Renal pelvis (tissue), 1 donor: ENCODE measurements at regions not wholly inside any gene's neighbourhood (a gene's known extent, or its start where the extent isn't known, plus 50 kb on each side); places are given as distances from the start of the nearest gene placed in this dataset.
"Not testable (repeated sequence)": the region's sequence is repeated elsewhere in the genome, so short reads cannot be mapped to it uniquely, and the experiment has no call there.

Source experiments
- DNase-seq: peaks from one replicate; pipeline ENCODE4 v3.0.0-alpha.2; 2013

GRCh38 chr3:176328666-176329065, 868.6 kb downstream of the TBL1XR1 start:
- DNase-seq, result no peak

GRCh38 chr3:176328198-176328597, 869.1 kb downstream of the TBL1XR1 start:
- no peak for DNase-seq

- not testable (repeated sequence) for DNase-seq
These were observed 870.3 kb downstream of the TBL1XR1 start for GRCh38 chr3:176326894-176327490.

- DNase-seq, result not testable (repeated sequence)
These were observed 875.8 kb downstream of the TBL1XR1 start for GRCh38 chr3:176321532-176321931.

- no peak for DNase-seq
These were observed 876.2 kb downstream of the TBL1XR1 start for GRCh38 chr3:176321099-176321498.

DNA sequence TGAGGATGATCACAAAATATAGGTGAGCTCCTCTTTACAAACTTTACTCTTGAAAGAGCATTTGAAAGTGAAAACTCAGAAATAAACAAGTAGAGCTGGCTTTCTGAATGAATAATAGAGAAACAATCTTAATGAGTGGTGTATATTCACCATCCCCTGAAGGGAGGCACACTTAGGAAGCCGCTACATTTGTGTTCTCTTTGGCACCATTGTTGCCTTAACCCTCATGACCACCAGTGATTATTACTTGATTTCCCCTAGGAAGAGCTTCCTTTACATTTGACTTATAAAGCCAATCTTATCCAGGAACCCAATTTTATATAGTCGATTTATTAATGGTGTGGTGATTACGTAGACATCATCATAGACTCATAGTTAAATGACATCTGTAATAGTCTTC, 883.9 kb downstream of the TBL1XR1 start:
- DNase-seq, result no peak

DNA sequence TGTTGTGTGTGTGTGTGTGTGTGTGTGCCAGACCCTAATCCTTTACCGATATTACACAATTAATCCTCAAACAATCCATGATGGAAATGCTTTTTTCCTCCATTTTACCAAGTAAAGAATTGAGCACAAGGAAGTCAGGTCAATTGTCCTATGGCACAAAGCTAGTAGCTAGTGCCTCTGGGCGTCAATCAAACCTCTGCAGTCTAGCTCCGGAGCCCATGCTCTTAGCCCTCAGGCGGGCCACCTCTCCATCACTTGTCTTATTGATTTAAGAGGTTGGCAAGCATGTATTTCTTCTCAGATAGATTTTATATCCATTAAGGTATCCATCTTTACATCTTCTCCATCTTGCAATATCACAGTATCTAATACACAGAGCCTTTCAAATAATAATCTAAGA, 886.6 kb downstream of the TBL1XR1 start:
- no peak for DNase-seq

DNA sequence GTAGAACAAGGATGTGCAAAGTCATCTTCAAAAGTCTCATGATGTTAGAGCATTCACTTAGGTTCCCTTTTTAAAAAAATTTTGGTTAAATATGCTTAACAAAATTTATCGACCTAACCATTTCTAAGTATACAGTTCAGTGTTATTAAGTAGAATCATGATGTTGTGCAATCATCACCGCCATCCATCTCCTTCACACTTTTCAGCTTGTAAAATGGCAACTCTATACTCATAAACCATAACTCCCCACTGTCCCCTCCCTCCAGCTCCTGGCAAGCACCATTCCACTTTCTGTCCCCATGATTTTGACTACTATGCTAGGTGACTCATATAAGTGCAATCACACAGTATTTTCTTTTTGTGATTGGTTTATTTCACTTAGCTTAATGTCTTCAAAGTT, 895.0 kb downstream of the TBL1XR1 start:
- no peak for DNase-seq

DNA sequence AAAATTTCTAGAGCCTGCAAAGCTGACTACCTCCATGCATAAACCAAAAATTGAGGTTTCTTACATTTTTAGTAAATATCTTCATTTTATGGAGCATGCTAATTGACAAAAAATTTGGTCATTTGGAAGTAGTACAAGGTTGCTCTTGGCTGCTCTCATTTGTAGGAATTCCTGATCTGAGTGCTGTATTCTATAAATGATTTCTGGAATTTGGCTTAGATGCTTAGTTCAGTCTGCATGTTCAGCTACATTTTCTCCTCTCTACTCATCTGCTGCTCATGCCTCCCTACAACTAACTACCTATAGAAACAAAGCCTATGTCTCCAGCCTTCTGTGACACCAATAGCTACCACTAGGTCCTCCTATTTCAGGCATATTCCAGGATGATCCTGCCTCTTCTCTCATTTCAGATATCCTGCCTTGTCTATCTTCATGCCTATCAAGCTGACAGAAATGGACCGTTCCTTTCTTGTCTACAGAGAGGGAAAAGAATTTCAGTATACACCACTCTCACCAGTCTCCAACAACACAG, 901.1 kb downstream of the TBL1XR1 start:
- no peak for DNase-seq

- no peak for DNase-seq
These were observed 904.0 kb downstream of the TBL1XR1 start for GRCh38 chr3:176293276-176293675.

- no peak for DNase-seq
These were observed 910.7 kb downstream of the TBL1XR1 start for GRCh38 chr3:176286476-176287085.

- DNase-seq, result no peak
These were observed 921.7 kb downstream of the TBL1XR1 start for GRCh38 chr3:176275538-176275937.

DNA sequence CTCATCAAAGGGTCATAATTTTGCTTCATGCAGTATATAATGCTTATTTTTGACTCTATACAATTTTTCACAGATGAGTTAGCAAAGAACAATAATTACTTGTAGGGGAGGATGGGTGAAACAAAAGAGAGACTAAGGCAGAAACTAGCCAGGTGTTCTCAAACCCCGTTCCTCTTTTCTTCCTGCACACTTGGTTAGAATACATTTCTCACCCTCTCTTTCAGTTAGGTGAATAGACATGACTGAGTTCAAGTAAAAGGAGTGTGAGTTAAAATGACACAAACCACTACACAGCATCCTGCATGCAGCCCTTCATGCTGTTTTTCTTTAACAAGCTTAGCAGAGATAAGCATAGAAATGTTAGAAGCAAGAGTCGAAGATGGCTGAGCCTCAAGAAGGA, 922.2 kb downstream of the TBL1XR1 start:
- no peak for DNase-seq

DNA sequence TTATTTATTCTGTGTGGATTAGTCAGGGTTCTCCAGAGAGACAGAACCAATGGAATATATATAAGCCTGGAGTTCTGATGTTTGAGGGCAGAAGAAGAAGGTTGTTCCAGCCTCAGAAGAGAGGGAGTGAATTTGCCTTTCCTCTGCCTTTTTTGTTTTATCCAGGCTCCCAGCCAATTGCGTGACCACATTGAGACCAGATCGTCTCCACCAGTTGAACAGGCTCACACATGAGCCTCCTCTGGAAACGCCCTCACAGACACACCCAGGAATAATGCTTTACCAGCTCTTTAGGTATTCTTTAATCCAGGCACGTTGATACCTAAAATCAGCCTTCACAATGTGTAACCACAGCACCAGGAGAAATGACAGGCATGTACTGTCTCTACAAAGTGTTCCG, 923.1 kb downstream of the TBL1XR1 start:
- DNase-seq, result no peak

GRCh38 chr3:176262071-176262470, 935.2 kb downstream of the TBL1XR1 start:
- no peak for DNase-seq

- DNase-seq, result no peak
These were observed 950.1 kb downstream of the TBL1XR1 start for GRCh38 chr3:176247191-176247590.

- no peak for DNase-seq
These were observed 977.3 kb downstream of the TBL1XR1 start for GRCh38 chr3:176219970-176220369.

DNA sequence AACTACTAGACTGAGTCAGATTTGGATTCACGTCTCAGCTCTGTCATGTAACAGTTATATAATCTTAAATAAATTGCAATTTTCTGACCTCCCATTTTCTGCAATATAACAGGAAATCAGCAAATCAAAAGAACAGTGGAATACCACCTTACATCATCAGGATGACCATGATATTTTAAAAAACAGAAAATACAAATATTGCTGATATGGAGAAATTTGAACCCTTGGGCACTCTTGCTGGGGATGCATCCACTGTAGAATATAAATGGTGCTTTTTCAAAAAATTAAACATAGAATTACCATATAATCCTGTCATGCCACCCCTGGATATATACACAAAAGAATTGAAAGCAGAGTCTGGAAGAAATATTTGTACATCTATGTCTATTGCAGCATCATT, 982.5 kb downstream of the TBL1XR1 start:
- no peak for DNase-seq

GRCh38 chr3:176213314-176213713, 984.0 kb downstream of the TBL1XR1 start:
- not testable (repeated sequence) for DNase-seq

- DNase-seq, result no peak
These were observed 988.4 kb downstream of the TBL1XR1 start for GRCh38 chr3:176208915-176209314.

DNA sequence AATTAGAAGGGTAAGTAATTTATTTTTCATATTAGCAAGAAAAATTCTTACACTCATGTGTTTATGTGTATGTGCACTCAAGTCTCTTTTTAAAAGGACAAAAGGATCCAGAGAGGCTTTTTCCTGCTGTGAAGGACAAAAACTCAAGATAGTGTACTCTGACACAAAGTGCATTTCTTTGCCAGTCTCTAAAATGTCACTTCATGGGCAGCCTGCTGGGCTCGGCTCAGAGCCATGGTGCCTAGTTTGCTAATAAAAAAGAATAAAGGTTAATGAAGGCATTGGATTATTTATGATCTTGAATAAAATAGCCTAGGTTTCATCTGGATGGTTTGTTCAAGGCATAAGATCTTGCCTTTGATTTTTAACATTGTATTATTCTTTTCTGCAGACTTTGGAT, 989.0 kb downstream of the TBL1XR1 start:
- no peak for DNase-seq

GRCh38 chr3:176206809-176207208, 990.5 kb downstream of the TBL1XR1 start:
- DNase-seq, result no peak

DNA sequence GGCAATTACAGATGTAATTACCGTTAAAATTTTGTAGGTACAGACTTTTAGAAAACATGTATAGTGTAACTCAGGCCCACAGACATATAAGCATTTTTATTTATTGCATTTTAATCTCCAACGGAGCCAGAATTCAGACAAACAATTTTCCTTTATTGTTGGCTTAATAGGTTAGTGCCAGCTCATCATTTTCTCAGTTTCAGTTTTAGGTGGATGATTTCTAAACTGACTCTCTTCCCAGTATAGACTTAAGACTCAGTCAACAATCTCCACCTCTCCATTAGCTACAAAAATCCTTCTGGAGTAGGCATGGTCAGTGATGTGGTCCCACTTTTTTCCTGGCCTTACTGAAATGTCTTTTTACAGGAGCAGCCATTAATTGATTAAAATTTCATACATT, 994.6 kb downstream of the TBL1XR1 start:
- no peak for DNase-seq
